Posterior vena cava (tissue), 2 donors: ENCODE measurements at regions not wholly inside any gene's neighbourhood (a gene's known extent, or its start where the extent isn't known, plus 50 kb on each side); places are given as distances from the start of the nearest gene placed in this dataset.
"Not testable (repeated sequence)": the region's sequence is repeated elsewhere in the genome, so short reads cannot be mapped to it uniquely, and the experiment has no call there.

Experiments
- DNase-seq: peaks from one replicate; pipeline ENCODE4 v3.0.0-alpha.2; 2020; ENCODE audit warnings: low spot score
- intact Hi-C, 2 donors: fragments of 100-400 bp; cut with DNase I; formaldehyde crosslinking; loops; one replicate each; pipeline versions ENCODE4 v1.14.1 to v1.14.2; 2022 to 2023
- donor health status: DM: yes; HTN: yes; CAD: no.
- donor health status: DM: yes; HTN: yes; CAD: no.

DNA sequence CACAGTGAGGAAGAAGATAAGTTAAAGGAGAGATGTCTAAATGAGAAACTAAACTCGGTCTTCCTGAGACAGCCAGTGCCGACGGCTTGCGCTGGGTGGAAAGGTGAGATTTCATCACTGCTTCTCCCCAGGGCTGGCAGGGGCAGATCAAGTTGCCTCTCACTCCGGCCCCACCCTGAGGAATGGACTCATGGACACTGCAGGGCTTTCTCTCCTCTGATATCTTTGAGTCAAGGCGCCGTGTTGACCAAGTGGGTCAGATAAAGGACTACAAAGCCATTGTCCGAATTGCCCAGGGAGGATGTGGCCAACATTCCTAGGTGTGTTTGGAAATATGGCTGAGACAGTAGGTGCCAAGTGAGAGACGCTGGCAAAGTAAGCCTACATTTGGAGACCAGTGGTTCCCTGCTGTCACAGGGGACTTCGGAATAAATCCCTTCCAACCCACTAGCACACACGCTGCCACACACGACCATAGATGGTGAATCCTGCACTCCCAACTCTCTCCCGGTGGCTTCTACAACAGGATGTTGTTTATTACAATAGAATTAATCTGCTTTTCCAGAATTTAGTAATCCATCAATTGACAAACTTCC is 156.5 kb upstream of the TSC22D1 start:
- intact Hi-C loops: no loop called here
- no peak for DNase-seq

DNA sequence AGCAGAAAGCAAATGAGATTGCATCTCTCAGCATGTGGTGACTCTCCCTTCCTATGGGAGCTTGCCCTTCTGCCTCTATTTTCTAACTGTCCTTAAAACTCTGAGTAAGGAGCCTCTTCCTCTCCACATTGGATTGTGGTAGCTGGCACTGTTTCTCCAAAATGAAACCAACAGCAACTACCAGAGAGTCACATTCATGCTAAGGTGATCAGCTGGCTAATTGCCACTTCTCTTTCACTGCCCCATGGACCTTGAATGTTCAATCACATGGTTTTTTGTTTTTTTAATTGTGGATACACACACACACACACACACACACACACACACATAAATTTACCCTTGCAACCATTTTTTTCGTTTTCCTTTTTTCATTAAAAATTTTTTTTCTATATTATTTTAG is 154.7 kb upstream of the TSC22D1 start:
- no peak for DNase-seq
- intact Hi-C loops: no loop called here

DNA sequence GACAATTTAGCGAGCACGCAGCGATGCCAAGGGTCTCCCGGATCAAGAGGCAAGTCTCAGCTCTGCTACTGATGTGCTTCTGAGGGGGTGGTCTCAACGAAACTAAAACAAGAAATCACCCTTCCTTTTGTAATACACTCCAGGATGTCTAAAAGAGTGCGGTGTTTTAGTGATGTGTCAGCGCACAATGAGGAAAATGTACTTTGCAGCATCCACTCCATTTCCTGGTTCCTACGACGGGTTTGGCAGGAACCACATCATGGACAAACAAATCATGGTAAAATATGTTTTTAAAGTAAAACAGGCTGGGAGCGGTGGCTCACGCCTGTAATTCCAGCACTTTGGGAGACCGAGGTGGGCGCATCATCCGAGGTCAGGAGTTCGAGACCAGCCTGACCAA is 154.0 kb upstream of the TSC22D1 start:
- DNase-seq: no peak
- intact Hi-C loops: no loop called here

DNA sequence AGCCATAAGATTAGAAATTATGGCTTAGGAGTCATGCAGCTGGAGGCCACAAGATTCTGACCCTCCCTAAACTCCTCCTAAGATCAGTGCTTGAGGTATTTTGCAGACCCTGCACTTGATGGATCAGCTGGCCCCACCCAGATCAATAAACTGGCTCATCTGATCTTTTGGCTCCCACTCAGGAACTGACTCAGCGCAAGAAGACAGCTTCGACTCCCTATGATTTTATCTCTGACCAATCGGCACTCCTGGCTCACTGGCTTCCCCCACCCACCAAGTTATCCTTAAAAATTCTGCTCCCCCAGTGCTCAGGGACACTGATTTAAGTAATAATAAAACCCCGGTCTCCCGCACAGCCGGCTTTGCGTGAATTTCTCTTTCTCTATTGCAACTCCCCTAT is 151.5 kb upstream of the TSC22D1 start:
- intact Hi-C loops, DNase-seq: not testable (repeated sequence)

DNA sequence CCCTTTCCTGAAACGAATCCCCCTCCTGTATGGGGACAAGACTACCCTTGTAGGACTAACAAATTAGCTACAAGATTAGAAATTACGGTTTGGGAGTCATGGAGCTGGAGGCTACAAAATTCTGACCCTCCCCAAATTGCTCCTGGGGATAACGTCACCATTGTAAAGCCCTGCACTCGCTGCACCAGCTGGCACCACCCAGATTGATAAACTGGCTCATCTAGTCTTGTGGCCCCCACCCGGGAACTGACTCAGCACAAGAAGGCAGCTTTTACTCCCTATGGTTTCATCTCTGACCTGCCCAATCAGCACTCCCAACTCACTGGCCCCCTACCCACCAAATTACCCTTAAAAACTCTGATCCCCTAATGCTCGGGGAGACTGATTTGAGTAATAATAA is 150.6 kb upstream of the TSC22D1 start:
- no peak for DNase-seq
- intact Hi-C loops: no loop called here

DNA sequence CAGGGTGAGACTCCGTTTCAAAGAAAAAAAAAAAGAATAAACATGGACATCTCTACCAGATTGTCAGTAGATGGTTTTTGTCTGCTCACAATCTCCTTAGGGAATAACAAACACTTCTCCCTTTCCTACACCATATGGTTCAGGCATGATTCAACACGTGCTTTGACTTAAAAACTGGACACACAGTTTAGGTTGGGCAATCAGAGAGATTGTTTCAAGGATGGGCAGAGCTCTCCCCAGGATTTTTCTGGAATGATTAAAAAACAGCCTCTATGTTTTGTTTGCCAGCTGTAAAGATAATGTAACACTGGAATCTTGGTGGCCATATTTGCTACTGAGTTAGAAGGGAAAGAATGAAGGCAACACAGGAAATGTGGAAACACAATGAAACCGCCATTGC is 150.1 kb upstream of the TSC22D1 start:
- DNase-seq: no peak
- intact Hi-C loops: no loop called here

DNA sequence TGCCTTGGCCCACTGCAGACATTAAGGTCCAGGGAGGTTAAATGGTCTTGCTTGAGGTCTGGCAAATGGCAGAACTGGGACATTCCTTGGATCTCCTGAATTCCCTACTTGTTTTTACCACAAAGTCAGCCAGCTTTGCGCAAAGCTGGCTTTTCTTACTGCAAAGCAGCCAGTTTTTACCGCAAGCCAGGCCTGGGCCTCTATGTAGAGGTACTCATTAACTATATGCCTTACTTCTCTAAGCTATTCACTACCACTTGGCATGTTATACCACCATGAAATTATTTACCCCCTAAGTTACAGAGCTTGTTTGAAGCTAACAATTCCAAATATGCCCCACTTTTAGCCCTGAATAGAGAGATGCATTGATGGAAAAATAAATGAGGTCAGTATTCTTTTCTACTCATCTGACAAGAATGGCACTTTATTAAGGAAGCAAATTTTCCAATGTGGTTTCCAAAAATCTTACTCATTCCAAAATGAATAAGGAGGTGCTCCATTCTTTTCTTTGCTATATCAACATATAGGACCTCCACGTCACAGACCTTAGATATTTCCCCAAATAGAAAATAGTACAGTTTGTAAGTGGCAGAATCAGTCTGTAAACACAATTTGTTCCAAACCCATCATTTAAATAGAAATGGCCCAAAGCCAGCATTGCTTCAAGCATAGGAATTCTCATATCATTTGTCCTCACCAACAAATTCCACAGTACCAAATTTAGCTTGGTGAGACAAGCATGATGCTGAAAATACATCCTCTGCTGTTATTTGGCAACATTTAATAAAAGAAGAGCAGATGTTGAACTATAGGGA is 143.9 kb upstream of the TSC22D1 start:
- intact Hi-C loops: loop anchor here in 1 of 2 donors (10.0 kb wide), 2 partner anchors 145 to 185 kb away; partner anchors contain the start of gene TSC22D1
- no peak for DNase-seq

DNA sequence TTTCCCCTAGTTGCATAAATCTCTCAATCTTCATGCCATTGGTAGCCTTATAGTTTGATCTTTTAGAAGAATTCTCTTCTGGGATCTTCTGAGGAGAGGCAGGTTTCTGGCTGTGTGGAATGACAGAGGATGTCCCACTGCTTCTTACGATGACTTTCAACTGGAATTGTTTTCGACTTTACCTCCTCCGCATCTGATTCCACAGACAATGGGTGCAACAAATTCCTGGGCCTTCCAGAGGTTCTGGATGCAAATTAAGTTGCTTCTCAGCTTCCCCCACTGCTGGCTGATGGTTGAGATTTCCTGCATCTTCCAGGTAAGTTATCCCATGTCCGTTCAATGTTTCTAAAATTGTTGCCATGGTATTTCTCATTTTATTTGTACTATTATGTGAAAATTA is 142.3 kb upstream of the TSC22D1 start:
- intact Hi-C loops: loop anchor here in 1 of 2 donors (10.0 kb wide), 2 partner anchors 144 to 186 kb away; partner anchors contain the start of gene TSC22D1

DNA sequence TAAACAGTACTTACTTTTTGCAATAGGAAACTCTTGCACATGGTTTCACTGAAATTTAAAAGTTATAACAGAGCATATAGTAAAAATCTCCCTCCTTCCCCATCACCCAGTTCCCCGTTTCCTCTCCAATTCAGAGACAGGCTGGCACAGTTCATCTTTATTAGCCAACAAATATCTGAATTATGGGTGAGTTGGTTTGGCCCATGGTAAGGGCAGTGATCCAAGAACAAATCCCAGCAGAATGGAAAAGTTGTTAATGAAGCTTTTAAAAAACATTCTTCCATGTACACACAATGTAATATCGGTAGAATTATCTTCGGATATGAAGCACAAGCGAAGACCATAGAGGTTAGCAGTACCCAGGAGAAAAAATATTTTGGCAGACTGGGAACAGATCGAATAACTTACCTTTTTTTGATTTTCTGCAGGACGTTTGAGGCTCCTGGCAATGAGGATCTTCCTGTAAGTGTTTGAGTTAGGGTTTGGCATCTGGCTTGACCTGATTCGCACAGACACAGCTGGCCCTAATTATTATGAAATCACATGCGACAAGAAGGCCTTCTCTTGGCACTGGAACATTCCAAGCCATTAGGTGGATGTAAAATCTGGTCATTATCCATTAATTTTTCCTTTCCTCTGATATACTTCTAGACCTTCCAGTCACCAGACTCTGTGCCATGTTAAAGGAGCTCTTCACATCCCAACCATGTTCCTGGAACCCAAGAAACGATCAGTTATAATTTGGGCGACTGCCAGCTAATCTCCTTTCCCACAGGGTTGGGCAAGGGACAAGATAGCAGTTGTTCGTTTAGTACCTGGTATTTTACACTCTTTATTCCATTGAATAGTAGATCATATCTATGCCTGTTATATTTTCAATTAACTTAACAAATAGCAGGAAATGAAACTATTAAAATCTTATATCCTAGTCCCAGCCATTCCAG is 139.4 kb upstream of the TSC22D1 start:
- intact Hi-C loops: loop anchor here in 1 of 2 donors (10.0 kb wide), 2 partner anchors 141 to 189 kb away; partner anchors contain the start of gene TSC22D1
- no peak for DNase-seq

More for the DNA sequence above, 142.3 kb upstream of the TSC22D1 start:
- DNase-seq: no peak

DNA sequence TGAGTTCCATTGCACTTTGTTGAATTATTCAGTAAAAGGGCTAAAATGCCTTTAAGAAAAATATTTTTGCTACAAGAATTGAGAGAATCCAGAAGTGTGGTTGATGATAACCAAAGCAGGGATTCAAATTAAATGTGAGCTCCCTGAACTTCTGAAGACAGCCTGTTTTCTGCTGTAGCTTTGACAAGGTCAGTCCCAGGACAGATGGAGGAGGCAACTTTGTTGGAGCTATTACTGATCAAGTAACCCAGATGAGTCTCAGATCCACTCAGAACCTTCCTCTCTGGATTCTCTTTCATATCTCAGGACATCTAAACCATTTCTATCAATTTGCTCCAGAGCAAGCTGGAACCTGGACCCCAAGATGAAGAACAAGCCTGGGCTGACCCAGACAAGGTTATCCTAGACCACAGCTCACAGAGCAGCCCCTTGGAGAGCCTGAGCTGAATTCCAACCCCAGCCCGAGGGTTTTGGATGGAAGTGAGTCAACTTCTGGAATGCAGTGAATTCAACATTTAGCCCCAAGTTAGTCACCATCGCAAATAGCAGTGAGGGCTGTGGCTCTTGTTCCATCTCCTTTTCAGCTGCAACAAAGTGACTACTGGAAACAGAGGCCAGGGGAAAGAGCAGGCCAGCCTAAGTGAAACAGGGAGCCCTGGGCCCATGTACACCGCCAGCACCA is 137.8 kb upstream of the TSC22D1 start:
- intact Hi-C loops: loop anchor here in 1 of 2 donors (10.0 kb wide), 2 partner anchors 139 to 191 kb away; partner anchors contain the start of gene TSC22D1
- DNase-seq: no peak

DNA sequence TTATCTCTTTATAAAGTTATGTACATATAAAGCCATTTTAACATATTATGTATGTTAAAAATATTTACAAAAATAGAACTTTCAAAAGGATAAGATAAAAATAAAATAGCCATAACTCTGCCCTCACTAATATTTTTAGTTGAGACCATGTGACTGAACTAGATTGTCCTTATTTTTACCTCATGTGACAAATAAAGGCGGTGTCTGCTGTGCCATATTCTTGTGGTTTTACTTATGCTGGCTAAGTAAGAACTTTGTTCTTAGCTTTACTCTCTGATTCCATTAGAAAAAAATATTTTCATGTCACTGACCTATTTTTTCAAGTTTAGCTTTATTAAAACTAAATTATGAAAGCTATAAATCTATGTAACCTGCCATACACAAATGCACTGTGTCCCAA is 135.6 kb upstream of the TSC22D1 start:
- DNase-seq: no peak
- intact Hi-C loops: loop anchor here in 1 of 2 donors (10.0 kb wide), 2 partner anchors 137 to 193 kb away; partner anchors contain the start of gene TSC22D1

DNA sequence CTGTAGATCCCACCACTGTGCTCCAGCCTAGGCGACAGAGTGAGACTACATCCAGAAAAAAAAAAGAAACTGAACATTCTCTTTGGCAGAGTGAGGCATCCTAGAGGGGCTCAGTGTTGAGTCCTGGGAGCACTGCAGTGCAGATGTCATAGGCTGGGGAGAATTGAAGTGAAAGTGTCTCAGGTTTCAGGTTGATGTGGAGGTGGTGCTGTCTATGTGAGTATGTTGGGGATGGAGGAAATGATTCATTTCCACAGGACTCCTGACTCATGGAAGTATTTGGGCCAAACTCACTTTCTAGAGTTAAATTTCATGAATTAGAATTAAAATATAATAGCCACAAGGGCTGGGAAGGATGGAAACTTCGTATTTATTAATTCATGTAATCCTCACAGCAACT is 134.4 kb upstream of the TSC22D1 start:
- DNase-seq: no peak
- intact Hi-C loops: loop anchor here in 1 of 2 donors (10.0 kb wide), 2 partner anchors 136 to 194 kb away; partner anchors contain the start of gene TSC22D1

DNA sequence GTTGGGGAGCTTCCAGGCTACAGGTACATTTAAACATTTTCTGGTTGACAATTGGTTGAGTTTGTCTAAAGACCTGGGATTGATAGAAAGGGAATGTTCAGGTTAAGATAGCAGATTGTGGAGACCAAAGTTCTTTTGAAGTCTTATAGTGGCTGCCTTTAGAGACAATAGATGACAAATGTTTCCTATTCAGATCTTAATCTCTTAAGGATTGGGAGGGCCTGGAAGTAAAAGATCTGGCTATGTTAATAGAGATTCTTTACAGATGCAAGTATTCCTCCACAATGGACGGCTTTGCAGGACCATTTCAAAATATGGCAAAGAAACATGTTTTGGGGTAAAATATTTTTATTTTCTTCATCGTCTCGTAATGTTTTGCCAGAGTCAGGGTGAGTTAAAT is 128.7 kb upstream of the TSC22D1 start:
- intact Hi-C loops, DNase-seq: not testable (repeated sequence)

DNA sequence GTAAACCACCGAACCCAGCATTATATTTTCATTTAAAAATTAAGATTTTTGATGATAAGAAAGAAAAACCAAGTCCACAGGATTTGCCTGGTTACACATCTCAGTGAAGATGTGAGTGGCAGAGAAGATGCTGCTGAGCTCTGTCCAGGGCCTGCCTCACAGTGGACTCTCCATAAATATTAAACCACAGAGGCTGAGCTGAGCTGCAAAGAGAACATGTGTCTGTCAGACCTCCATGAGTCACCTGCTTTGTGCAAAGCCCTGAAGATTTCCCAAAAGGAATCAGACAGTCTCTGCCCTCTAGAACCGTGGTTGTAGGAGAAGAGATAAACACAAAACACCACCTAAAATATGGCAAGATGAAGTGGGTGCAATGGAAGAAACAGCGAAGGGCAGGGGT is 127.2 kb upstream of the TSC22D1 start:
- intact Hi-C loops: no loop called here
- no peak for DNase-seq

DNA sequence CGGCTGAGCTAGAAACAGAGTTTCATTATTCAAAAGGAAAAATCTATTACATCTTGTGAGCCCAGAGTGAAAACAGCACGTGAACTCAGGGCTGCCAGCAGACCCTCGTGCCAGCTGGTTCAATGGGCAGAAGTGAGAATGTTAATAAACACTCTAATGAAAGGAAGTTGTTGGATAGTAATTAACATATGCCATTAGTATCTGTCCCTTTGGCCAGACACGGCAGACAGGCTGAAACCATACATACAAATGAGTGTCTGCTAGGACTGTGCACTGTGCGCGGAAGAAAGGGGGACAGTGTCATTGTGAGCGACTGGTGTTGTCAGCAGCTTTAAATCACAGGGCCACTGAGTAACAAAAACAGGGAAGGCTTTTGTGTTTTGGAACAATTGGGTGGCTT is 121.9 kb upstream of the TSC22D1 start:
- no peak for DNase-seq
- intact Hi-C loops: no loop called here

DNA sequence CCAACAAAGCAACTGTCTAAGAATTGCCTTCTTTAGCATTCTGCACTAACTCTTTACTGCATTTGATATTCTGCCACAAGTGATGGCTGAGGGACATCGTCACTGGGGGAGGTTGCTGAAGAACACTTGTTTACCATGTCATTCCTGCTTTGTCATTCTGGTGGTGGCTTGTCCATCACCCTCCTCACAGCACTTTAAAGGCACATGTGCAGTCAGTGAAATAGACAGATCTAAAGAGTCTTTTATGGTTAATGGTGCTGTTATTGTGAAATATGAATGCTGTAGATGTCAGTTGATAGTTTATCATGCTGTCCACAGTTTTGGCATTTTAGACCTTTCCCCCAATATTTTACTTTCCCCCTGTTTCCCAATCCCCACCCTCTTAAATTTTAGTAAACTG is 120.9 kb upstream of the TSC22D1 start:
- intact Hi-C loops: no loop called here
- no peak for DNase-seq

DNA sequence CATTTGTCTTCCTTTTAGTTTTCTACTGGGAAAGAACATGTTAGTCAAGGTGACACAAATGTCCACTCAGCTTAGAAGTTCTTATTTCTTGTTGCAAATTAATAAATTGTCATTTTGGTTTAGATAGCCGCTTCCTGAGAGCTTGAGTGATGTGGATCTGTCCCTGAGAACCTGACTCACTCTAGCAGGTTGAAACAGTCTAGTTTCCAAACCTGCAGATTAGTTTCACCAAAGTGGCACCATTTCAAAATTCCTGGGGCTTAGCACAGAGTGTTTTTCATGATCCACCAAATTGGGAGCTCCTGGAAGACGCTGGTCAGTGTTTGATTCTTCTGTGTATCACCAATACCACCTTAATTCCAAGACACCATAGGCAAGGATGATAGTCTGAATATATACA is 119.4 kb upstream of the TSC22D1 start:
- DNase-seq: no peak
- intact Hi-C loops: no loop called here

DNA sequence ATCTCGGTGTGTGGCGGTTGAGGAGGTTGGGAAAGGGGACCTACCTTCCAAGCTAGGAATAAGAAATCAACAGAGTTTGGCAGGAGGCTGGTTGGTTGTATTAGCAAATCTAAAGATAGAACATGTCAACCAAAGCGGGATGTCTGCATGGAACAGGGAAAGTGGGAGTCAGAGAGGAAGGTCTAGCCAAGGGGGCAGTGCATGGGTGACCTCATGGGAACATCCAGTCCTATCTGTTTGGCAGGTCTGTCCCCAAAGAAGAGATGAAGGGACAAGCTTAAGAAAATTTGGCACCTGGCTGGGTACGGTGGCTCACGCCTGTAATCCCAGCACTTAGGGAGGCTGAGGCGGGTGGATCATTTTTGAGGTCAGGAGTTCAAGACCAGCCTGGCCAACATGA is 118.7 kb upstream of the TSC22D1 start:
- intact Hi-C loops: no loop called here
- DNase-seq: no peak

DNA sequence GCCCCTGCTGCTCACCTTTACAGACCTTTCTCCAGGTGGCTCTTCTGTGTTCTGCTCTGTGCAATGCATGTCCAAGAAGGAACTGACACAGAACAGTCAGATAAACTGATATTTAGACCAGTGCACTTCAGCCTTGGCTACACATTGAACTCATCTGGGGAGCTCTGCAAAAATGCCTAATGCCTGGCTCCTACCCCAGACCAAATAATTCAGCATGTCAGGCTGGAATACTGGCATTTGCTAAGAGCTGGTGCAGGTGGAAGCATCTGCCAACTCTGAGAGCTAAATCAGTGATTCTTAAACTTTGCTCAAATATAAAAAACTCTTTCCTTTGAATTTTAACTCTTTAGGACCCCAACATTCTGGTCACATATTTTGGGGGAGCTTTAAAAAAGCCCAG is 118.2 kb upstream of the TSC22D1 start:
- DNase-seq: no peak
- intact Hi-C loops: no loop called here
